KMS-11 (cell line): ENCODE measurements at regions not wholly inside any gene's neighbourhood (a gene's known extent, or its start where the extent isn't known, plus 50 kb on each side); places are given as distances from the start of the nearest gene placed in this dataset.

Source experiments
- H2AFZ ChIP-seq: fragments of 200-600 bp; sonication (generic); 2 replicates; pipeline ENCODE4 v1.6.1; 2016; ENCODE audit warnings: antibody characterized with exemption, mixed run types, low read depth
- H3K27ac ChIP-seq: fragments of 200-600 bp; sonication (generic); 2 replicates; pipeline ENCODE4 v1.6.1; 2016; ENCODE audit warnings: mild to moderate bottlenecking, mixed run types
- H3K27me3 ChIP-seq: fragments of 200-600 bp; sonication (generic); 2 replicates; pipeline ENCODE4 v1.6.1; 2017; ENCODE audit warnings: mild to moderate bottlenecking, low read depth, mixed run types, moderate library complexity; ENCODE audit not compliant: insufficient read depth
- H3K36me3 ChIP-seq: fragments of 200-600 bp; sonication (generic); 2 replicates; pipeline ENCODE4 v1.6.1; 2017; ENCODE audit warnings: mild to moderate bottlenecking, mixed run types; ENCODE audit not compliant: insufficient read depth
- H3K4me1 ChIP-seq: fragments of 200-600 bp; sonication (generic); 2 replicates; pipeline ENCODE4 v1.6.1; 2016; ENCODE audit warnings: mild to moderate bottlenecking, low read depth, mixed run types; ENCODE audit not compliant: poor library complexity, severe bottlenecking
- H3K4me2 ChIP-seq: fragments of 200-600 bp; sonication (generic); 2 replicates; pipeline ENCODE4 v1.7.0; 2016; ENCODE audit warnings: mild to moderate bottlenecking, mixed run types
- H3K4me3 ChIP-seq: fragments of 200-600 bp; sonication (generic); IDR thresholded peaks from 2 replicates; pipeline ENCODE4 v1.6.1; 2017; ENCODE audit warnings: low read depth, low read length, mixed read lengths; ENCODE audit not compliant: insufficient read depth
- H3K79me2 ChIP-seq: fragments of 200-600 bp; sonication (generic); 2 replicates; pipeline ENCODE4 v1.6.1; 2016; ENCODE audit warnings: low read depth, mixed run types; ENCODE audit not compliant: insufficient read depth
- H3K9ac ChIP-seq: fragments of 200-600 bp; sonication (generic); 2 replicates; pipeline ENCODE4 v1.6.1; 2016; ENCODE audit warnings: mild to moderate bottlenecking, mixed run types
- H4K20me1 ChIP-seq: fragments of 200-600 bp; sonication (generic); 2 replicates; pipeline ENCODE4 v1.6.1; 2016; ENCODE audit warnings: mild to moderate bottlenecking, mixed run types; ENCODE audit not compliant: insufficient read depth
- TF ChIP-seq, protein P1 (sequence below): fragments of 200-600 bp; sonication (generic); conservative IDR thresholded peaks from 2 replicates; pipeline ENCODE4 v1.6.1; 2017; ENCODE audit warnings: low read depth, mild to moderate bottlenecking, antibody characterized with exemption, low read length, moderate library complexity, mixed read lengths

- Histone ChIP-seq H3K27ac (no peak overlapping the region), H2AFZ (no peak overlapping the region), H3K4me1 (no peaks in the 10 kb centered on the region), H3K9ac (no peak overlapping the region), H3K4me3 (no peak overlapping the region), H3K79me2 (no peaks in the 10 kb centered on the region), H3K4me2 (no peak overlapping the region), H3K27me3 (no peaks in the 10 kb centered on the region), H4K20me1 (no peaks in the 10 kb centered on the region), H3K36me3 (no peaks in the 10 kb centered on the region)
- TF ChIP-seq, protein P1, sequence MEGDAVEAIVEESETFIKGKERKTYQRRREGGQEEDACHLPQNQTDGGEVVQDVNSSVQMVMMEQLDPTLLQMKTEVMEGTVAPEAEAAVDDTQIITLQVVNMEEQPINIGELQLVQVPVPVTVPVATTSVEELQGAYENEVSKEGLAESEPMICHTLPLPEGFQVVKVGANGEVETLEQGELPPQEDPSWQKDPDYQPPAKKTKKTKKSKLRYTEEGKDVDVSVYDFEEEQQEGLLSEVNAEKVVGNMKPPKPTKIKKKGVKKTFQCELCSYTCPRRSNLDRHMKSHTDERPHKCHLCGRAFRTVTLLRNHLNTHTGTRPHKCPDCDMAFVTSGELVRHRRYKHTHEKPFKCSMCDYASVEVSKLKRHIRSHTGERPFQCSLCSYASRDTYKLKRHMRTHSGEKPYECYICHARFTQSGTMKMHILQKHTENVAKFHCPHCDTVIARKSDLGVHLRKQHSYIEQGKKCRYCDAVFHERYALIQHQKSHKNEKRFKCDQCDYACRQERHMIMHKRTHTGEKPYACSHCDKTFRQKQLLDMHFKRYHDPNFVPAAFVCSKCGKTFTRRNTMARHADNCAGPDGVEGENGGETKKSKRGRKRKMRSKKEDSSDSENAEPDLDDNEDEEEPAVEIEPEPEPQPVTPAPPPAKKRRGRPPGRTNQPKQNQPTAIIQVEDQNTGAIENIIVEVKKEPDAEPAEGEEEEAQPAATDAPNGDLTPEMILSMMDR = no peak
Observed at GRCh38 chr5:20985754-20986153, 997.8 kb upstream of the CDH18 start.

- Histone ChIP-seq H2AFZ (no peak overlapping the region), H3K27ac (no peak overlapping the region), H3K27me3 (no peaks in the 10 kb centered on the region), H4K20me1 (no peaks in the 10 kb centered on the region), H3K36me3 (no peaks in the 10 kb centered on the region), H3K4me2 (no peak overlapping the region), H3K9ac (no peak overlapping the region), H3K4me3 (no peak overlapping the region), H3K79me2 (no peaks in the 10 kb centered on the region), H3K4me1 (peaks cover 26% of the 10 kb centered on the region)
- TF ChIP-seq, protein P1 = no peak
Observed at GRCh38 chr5:20974426-20974825, 986.4 kb upstream of the CDH18 start.

- TF ChIP-seq, protein P1 = peak; percentile 64
- peaks cover 26% of the 10 kb centered on the region for H3K4me1 ChIP-seq
- H3K27me3 ChIP-seq = no peaks in the 10 kb centered on the region
- H4K20me1 ChIP-seq = no peaks in the 10 kb centered on the region
- peak overlapping the region; percentile 43; the same call in 1 of the 2 replicates for H3K9ac ChIP-seq
- H3K36me3 ChIP-seq = no peaks in the 10 kb centered on the region
- H2AFZ ChIP-seq = peak overlapping the region; percentile 75
- H3K4me3 ChIP-seq = peak overlapping the region; percentile 36
- peak overlapping the region; percentile 59 for H3K27ac ChIP-seq
- no peaks in the 10 kb centered on the region for H3K79me2 ChIP-seq
- peak overlapping the region; percentile 59 for H3K4me2 ChIP-seq
Observed at GRCh38 chr5:20972419-20972925, 984.5 kb upstream of the CDH18 start.

- Histone ChIP-seq H3K9ac (no peak overlapping the region), H2AFZ (no peak overlapping the region), H3K4me1 (peaks cover 16% of the 10 kb centered on the region), H3K4me3 (no peak overlapping the region), H3K27me3 (no peaks in the 10 kb centered on the region), H3K36me3 (no peaks in the 10 kb centered on the region), H3K27ac (no peak overlapping the region), H3K4me2 (no peak overlapping the region), H4K20me1 (no peaks in the 10 kb centered on the region), H3K79me2 (no peaks in the 10 kb centered on the region)
- TF ChIP-seq, protein P1 = no peak
Observed at GRCh38 chr5:20959347-20959746, 971.3 kb upstream of the CDH18 start.
